Astrocyte (in vitro differentiated cells and primary cell): ENCODE measurements at regions not wholly inside any gene's neighbourhood (a gene's known extent, or its start where the extent isn't known, plus 50 kb on each side); places are given as distances from the start of the nearest gene placed in this dataset.

ENCODE experiments used
- DNase-seq: peaks from one replicate; pipeline ENCODE4 v3.0.0-alpha.2; 2010; ENCODE audit warnings: low read depth
- FAIRE-seq: peaks from 2 replicates; lab custom pipeline; 2011; peaks lifted over from hg19 to GRCh38; lab: Jason Lieb, UNC
- H2AFZ ChIP-seq: 2 replicates; pipeline ENCODE4 v1.6.0; 2012; ENCODE audit warnings: low read depth, low read length, inconsistent platforms
- H3K27ac ChIP-seq: 2 replicates; pipeline ENCODE4 v1.5.1; 2011; ENCODE audit warnings: low read depth, low read length, inconsistent platforms
- H3K27me3 ChIP-seq: 2 replicates; pipeline ENCODE4 v1.6.0; 2011; ENCODE audit warnings: low read length, inconsistent platforms; ENCODE audit not compliant: insufficient read depth
- H3K36me3 ChIP-seq: 2 replicates; pipeline ENCODE4 v1.5.1; 2011; ENCODE audit warnings: low read length, inconsistent platforms; ENCODE audit not compliant: insufficient read depth
- H3K4me1 ChIP-seq: 2 replicates; pipeline ENCODE4 v1.5.1; 2011; ENCODE audit warnings: low read length, inconsistent platforms; ENCODE audit not compliant: insufficient read depth
- H3K4me2 ChIP-seq: 2 replicates; pipeline ENCODE4 v1.6.0; 2012; ENCODE audit warnings: low read length, inconsistent platforms
- H3K4me3 ChIP-seq: 2 replicates; pipeline ENCODE4 v1.5.1; 2011; ENCODE audit warnings: low read depth, mild to moderate bottlenecking, low read length, inconsistent platforms; ENCODE audit not compliant: insufficient read depth
- H3K79me2 ChIP-seq: 2 replicates; pipeline ENCODE4 v1.6.0; 2012; ENCODE audit warnings: mild to moderate bottlenecking, low read length, inconsistent platforms; ENCODE audit not compliant: insufficient read depth
- H3K9ac ChIP-seq: 2 replicates; pipeline ENCODE4 v1.6.0; 2012; ENCODE audit warnings: mild to moderate bottlenecking, low read length, inconsistent platforms
- H3K9me3 ChIP-seq: 2 replicates; pipeline ENCODE4 v1.5.1; 2012; ENCODE audit warnings: low read depth, mild to moderate bottlenecking, low read length, inconsistent platforms; ENCODE audit not compliant: insufficient read depth
- H4K20me1 ChIP-seq: 2 replicates; pipeline ENCODE4 v1.6.0; 2012; ENCODE audit warnings: low read length, inconsistent platforms; ENCODE audit not compliant: insufficient read depth
- H3K27ac Mint-ChIP-seq: one replicate; pipeline ENCODE4 v1.8.0; 2021; ENCODE audit warnings: mild to moderate bottlenecking, mixed read lengths; ENCODE audit not compliant: unreplicated experiment
- H3K27me3 Mint-ChIP-seq: one replicate; pipeline ENCODE4 v1.8.0; 2021; ENCODE audit warnings: low read depth, mixed read lengths; ENCODE audit not compliant: unreplicated experiment
- H3K36me3 Mint-ChIP-seq: one replicate; pipeline ENCODE4 v1.8.0; 2021; ENCODE audit warnings: low read depth, mixed read lengths; ENCODE audit not compliant: unreplicated experiment
- H3K4me1 Mint-ChIP-seq: one replicate; pipeline ENCODE4 v1.8.0; 2021; ENCODE audit warnings: low read depth, mixed read lengths; ENCODE audit not compliant: unreplicated experiment
- H3K4me3 Mint-ChIP-seq: one replicate; pipeline ENCODE4 v1.8.0; 2021; ENCODE audit warnings: mild to moderate bottlenecking, moderate library complexity, mixed read lengths; ENCODE audit not compliant: unreplicated experiment
- H3K9me3 Mint-ChIP-seq: one replicate; pipeline ENCODE4 v1.8.0; 2021; ENCODE audit warnings: mild to moderate bottlenecking, mixed read lengths; ENCODE audit not compliant: unreplicated experiment
- CTCF ChIP-seq: IDR thresholded peaks from 2 replicates; pipeline ENCODE4 v1.5.1; 2011; ENCODE audit warnings: low read depth, mild to moderate bottlenecking, inconsistent platforms, low read length, moderate library complexity; ENCODE audit not compliant: insufficient read depth
- EZH2 ChIP-seq: IDR thresholded peaks from 2 replicates; pipeline ENCODE4 v1.6.1; 2012; ENCODE audit warnings: mild to moderate bottlenecking, low read length, inconsistent platforms; ENCODE audit not compliant: insufficient read depth

DNA sequence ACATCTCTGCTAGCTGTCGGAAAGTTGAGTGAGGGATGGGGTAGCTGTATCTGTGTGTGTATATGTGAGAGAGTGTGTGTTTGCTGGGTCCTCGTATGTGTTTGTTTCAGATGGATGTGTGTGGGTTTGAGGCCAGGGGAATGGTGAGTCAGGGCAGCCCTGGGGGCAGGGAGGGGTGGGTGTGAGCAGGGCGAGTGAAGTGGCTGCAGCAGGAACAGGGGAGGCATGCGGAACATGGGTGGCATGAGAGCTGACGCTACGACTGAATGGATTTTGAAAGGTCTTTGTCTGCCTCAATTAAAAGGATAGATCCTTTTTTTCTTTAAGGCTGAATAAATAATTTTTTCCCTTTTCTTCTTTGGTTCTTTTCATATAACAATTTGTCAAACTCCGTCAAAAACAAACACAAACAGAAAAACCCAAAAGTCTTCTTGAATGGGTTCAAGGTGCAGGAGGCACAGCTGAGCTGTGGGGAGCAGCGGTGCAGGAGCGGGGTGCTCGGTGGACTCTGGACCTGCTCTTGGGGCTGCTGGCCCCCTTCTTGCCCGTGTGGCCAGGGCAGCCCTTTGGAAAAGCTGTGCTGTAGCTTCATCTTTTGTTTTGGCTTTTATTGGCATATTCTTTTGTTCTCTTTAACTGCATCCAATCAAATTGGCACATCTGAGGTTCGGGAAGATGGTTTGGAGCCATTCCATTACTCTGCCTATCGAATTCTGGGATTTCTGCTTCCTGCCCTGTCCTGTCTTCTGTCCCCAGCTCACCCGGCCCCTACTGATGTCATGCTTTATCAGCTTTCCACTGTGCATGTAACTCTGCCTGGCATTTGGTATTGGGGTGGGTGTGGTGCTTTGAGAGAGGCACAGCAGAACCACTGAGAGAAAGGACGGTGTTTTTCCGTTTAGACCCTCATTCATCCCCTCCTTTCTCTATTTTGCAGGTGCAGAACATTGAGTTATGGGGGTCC, 80.1 kb downstream of the ADAMTS15 start:
- Histone ChIP-seq H3K27ac (no peak overlapping the region), H3K9me3 (no peaks in the 10 kb centered on the region), H4K20me1 (no peaks in the 10 kb centered on the region), H3K36me3 (no peaks in the 10 kb centered on the region), H3K4me1 (peaks cover 30% of the 10 kb centered on the region), H3K79me2 (no peaks in the 10 kb centered on the region), H3K9ac (peak overlapping the region; percentile 48), H3K4me3 (no peak overlapping the region), H3K27me3 (no peaks in the 10 kb centered on the region), H3K4me2 (peak overlapping the region; percentile 78), H2AFZ (peak overlapping the region; percentile 23)
- TF ChIP-seq EZH2 (no peak), CTCF (no peak)
- H3K9me3 Mint-ChIP-seq, result no peaks in the 10 kb centered on the region
- DNase-seq, result peak; percentile 62
- peaks cover 28% of the 10 kb centered on the region for H3K4me1 Mint-ChIP-seq
- H3K4me3 Mint-ChIP-seq, result no peak overlapping the region
- H3K27ac Mint-ChIP-seq, result peak overlapping the region; percentile 1
- no peaks in the 10 kb centered on the region for H3K36me3 Mint-ChIP-seq
- FAIRE-seq, result no peak
- H3K27me3 Mint-ChIP-seq, result peaks cover 6% of the 10 kb centered on the region

DNA sequence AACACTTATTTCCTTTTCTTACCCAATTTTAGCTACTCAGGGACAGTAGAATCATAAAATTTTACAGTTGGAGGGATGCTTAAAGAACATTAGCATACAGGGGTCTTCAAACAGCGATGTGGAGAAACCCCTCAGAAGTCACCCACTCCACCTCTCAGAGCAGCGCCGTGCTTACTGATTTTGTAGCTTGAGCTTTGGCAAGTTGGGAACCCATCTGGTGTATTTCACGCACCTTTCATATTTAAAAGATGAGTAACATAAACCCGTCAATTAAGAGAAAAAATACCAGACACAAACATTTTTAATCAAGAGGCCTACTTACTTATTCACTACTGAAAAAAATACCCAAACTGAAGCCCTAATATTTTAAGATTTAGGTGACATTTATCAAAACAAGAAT, 80.9 kb downstream of the ADAMTS15 start:
- no peak overlapping the region for H3K4me3 ChIP-seq
- no peaks in the 10 kb centered on the region for H3K27me3 ChIP-seq
- H3K4me2 ChIP-seq, result no peak overlapping the region
- H3K9ac ChIP-seq, result no peak overlapping the region
- H3K4me1 ChIP-seq, result peaks cover 25% of the 10 kb centered on the region
- no peak overlapping the region for H2AFZ ChIP-seq
- H3K4me1 Mint-ChIP-seq, result peaks cover 22% of the 10 kb centered on the region
- no peak for DNase-seq
- no peak for FAIRE-seq
- no peaks in the 10 kb centered on the region for H3K79me2 ChIP-seq
- no peaks in the 10 kb centered on the region for H4K20me1 ChIP-seq
- peaks cover 6% of the 10 kb centered on the region for H3K27me3 Mint-ChIP-seq
- no peaks in the 10 kb centered on the region for H3K36me3 Mint-ChIP-seq
- H3K36me3 ChIP-seq, result no peaks in the 10 kb centered on the region
- no peak for TF ChIP-seq EZH2
- no peak for TF ChIP-seq CTCF
- H3K9me3 Mint-ChIP-seq, result no peaks in the 10 kb centered on the region
- H3K27ac ChIP-seq, result no peak overlapping the region
- H3K9me3 ChIP-seq, result no peaks in the 10 kb centered on the region
- no peak overlapping the region for H3K27ac Mint-ChIP-seq
- H3K4me3 Mint-ChIP-seq, result no peak overlapping the region

- TF ChIP-seq EZH2 (no peak), CTCF (no peak)
- no peak overlapping the region for H3K9ac ChIP-seq
- no peak overlapping the region for H3K27ac ChIP-seq
- no peaks in the 10 kb centered on the region for H3K79me2 ChIP-seq
- no peaks in the 10 kb centered on the region for H3K27me3 ChIP-seq
- Mint-ChIP-seq H3K27ac (no peak overlapping the region), H3K4me1 (peaks cover 22% of the 10 kb centered on the region), H3K36me3 (no peaks in the 10 kb centered on the region), H3K9me3 (no peaks in the 10 kb centered on the region), H3K4me3 (no peak overlapping the region), H3K27me3 (peaks cover 12% of the 10 kb centered on the region)
- H3K9me3 ChIP-seq, result no peaks in the 10 kb centered on the region
- H3K4me2 ChIP-seq, result no peak overlapping the region
- DNase-seq (peak; percentile 94), FAIRE-seq (no peak)
- no peaks in the 10 kb centered on the region for H3K36me3 ChIP-seq
- H3K4me1 ChIP-seq, result peaks cover 25% of the 10 kb centered on the region
- H3K4me3 ChIP-seq, result no peak overlapping the region
- no peaks in the 10 kb centered on the region for H4K20me1 ChIP-seq
- no peak overlapping the region for H2AFZ ChIP-seq
Observed at GRCh38 chr11:130531061-130531460, 82.6 kb downstream of the ADAMTS15 start.
